ENCODE measurements at regions not wholly inside any gene's neighbourhood (a gene's known extent, or its start where the extent isn't known, plus 50 kb on each side); places are given as distances from the start of the nearest gene placed in this dataset.

GRCh38 chr9:80020530-80020929 is 448.8 kb downstream of the TLE4 start:
- H3K27me3 ChIP-seq (ENCODE audit: insufficient read depth in 3 of 3, low read length in 2 of 3) = no peaks in the 10 kb centered on the region
- ATAC-seq = no peak
- no peak for TF ChIP-seq CTCF (IDR thresholded peaks at IDR 0.05)
- H3K9me3 ChIP-seq = no peaks in the 10 kb centered on the region
- intact Hi-C loops (cut with DNase I) = no loop called here
- no peak overlapping the region for H3K27ac ChIP-seq
- no peak overlapping the region for H3K4me3 ChIP-seq
- peaks cover 5% of the 10 kb centered on the region for H3K4me1 ChIP-seq
- DNase-seq = no peak
- H3K36me3 ChIP-seq (ENCODE audit: insufficient read depth in 1 of 2, low read depth in 1 of 2) = no peaks in the 10 kb centered on the region

DNA sequence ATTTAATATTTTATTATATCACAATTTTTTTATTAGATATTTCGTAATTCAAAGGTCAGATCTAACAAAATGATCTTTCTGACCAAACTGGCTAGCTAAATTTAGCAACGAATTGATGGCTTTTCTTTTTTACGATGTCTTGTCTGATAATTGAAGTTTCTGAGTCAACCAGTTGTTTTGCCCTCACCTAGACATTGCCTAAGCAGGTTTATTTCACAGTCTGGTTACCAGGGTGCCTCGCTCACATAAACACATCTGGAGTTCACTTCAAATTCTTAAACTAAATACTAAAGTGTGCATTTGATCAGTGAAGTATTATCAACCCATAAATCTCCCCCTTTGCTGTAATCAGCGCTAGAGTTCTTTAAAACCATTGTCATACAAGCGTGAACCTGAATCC is 448.3 kb downstream of the TLE4 start:
- no peak overlapping the region for H3K27ac ChIP-seq
- H3K9me3 ChIP-seq = no peaks in the 10 kb centered on the region
- no peaks in the 10 kb centered on the region for H3K36me3 ChIP-seq (ENCODE audit: insufficient read depth in 1 of 2, low read depth in 1 of 2)
- intact Hi-C loops (cut with DNase I) = no loop called here
- H3K4me1 ChIP-seq = peaks cover 5% of the 10 kb centered on the region
- no peaks in the 10 kb centered on the region for H3K27me3 ChIP-seq (ENCODE audit: insufficient read depth in 3 of 3, low read length in 2 of 3)
- ATAC-seq = no peak
- no peak for TF ChIP-seq CTCF (IDR thresholded peaks at IDR 0.05)
- H3K4me3 ChIP-seq = no peak overlapping the region
- no peak for DNase-seq
- WGBS, 3 donors = 90 to 94% (median 93%) methylated on average over 6 of the region's 6 CpGs

DNA sequence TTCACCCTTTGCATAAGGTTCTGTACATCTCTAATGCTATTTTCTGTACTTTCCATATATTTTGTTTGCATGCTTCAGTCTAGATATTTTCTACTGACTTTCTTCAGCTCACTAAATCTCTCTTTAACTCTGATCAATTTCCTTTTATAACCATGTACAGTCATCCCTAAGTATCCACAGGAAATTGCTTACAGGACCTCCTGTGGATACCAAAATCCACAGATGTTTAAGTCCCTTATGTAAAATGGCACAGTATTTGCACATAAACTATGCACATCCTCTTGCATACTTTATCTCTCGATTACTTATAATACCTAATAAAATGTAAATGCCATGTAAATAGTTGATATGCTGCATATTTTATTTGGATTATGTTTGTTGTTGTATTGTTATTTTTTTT is 442.1 kb downstream of the TLE4 start:
- no peak for TF ChIP-seq CTCF (IDR thresholded peaks at IDR 0.05)
- no peak for ATAC-seq
- H3K9me3 ChIP-seq = no peaks in the 10 kb centered on the region
- 90 to 95% (median 91%) methylated on average over 1 of the region's 1 CpG for WGBS, 3 donors
- intact Hi-C loops (cut with DNase I) = no loop called here
- no peak overlapping the region for H3K4me3 ChIP-seq
- no peak overlapping the region for H3K27ac ChIP-seq
- H3K27me3 ChIP-seq (ENCODE audit: insufficient read depth in 3 of 3, low read length in 2 of 3) = no peaks in the 10 kb centered on the region
- H3K4me1 ChIP-seq = peaks cover 4% of the 10 kb centered on the region
- DNase-seq = no peak
- H3K36me3 ChIP-seq (ENCODE audit: insufficient read depth in 1 of 2, low read depth in 1 of 2) = no peaks in the 10 kb centered on the region

GRCh38 chr9:80012557-80013330 is 441.0 kb downstream of the TLE4 start:
- WGBS, 3 donors = 74 to 86% (median 77%) methylated on average over 2 of the region's 2 CpGs
- intact Hi-C loops (cut with DNase I) = no loop called here

More at GRCh38 chr9:80012557-80013330, 441.0 kb downstream of the TLE4 start:
- no peaks in the 10 kb centered on the region for H3K36me3 ChIP-seq (ENCODE audit: insufficient read depth in 1 of 2, low read depth in 1 of 2)
- no peak overlapping the region for H3K27ac ChIP-seq
- no peak for DNase-seq
- H3K4me1 ChIP-seq = no peaks in the 10 kb centered on the region
- H3K4me3 ChIP-seq = no peak overlapping the region
- no peak for ATAC-seq
- no peaks in the 10 kb centered on the region for H3K27me3 ChIP-seq (ENCODE audit: insufficient read depth in 3 of 3, low read length in 2 of 3)
- H3K9me3 ChIP-seq = no peaks in the 10 kb centered on the region
- no peak for TF ChIP-seq CTCF (IDR thresholded peaks at IDR 0.05)
